Upper lobe of left lung (tissue), 6 donors: ENCODE measurements at regions not wholly inside any gene's neighbourhood (a gene's known extent, or its start where the extent isn't known, plus 50 kb on each side); places are given as distances from the start of the nearest gene placed in this dataset.

Experiments
- ATAC-seq, 2 donors: fragments of 200-7000 bp; cut with Tn5 transposase; one replicate each; pipeline ENCODE4 v1.9.1; 2022; ENCODE audit warnings: mild to moderate bottlenecking in 2 of 2, moderate library complexity in 2 of 2; ENCODE audit not compliant: low FRiP score in 2 of 2
- DNase-seq, 2 donors: peaks; one replicate each; pipeline ENCODE4 v3.0.0-alpha.2; 2019 to 2020
- H3K27ac ChIP-seq, 4 donors: fragments of 200-600 bp; sonication (generic); one replicate each; pipeline ENCODE4 v1.5.1; 2016 to 2019
- H3K27me3 ChIP-seq, 4 donors: fragments of 200-600 bp; sonication (generic); one replicate each; pipeline ENCODE4 v1.5.1; 2017 to 2019
- H3K36me3 ChIP-seq, 4 donors: fragments of 200-600 bp; sonication (generic); one replicate each; pipeline ENCODE4 v1.5.1; 2016 to 2019
- H3K4me1 ChIP-seq, 4 donors: fragments of 200-600 bp; sonication (generic); one replicate each; pipeline ENCODE4 v1.5.1; 2018 to 2019
- H3K4me3 ChIP-seq, 4 donors: fragments of 200-600 bp; sonication (generic); one replicate each; pipeline ENCODE4 v1.5.1; 2017 to 2019; ENCODE audit warnings: mild to moderate bottlenecking in 2 of 4, moderate library complexity in 1 of 4
- H3K9me3 ChIP-seq, 4 donors: fragments of 200-600 bp; sonication (generic); one replicate each; pipeline ENCODE4 v1.5.1; 2018 to 2019
- EP300 ChIP-seq, 4 donors: sonication (generic); formaldehyde crosslinking; IDR thresholded peaks; one replicate each; pipeline ENCODE4 v1.5.1; 2017; ENCODE audit warnings: antibody characterized with exemption in 4 of 4, control low read depth in 2 of 4
- POLR2A ChIP-seq, 4 donors: fragments of 450-650 bp; IDR thresholded peaks; one replicate each; pipeline ENCODE4 v1.5.1; 2016 to 2017; ENCODE audit warnings: antibody characterized with exemption in 4 of 4, mild to moderate bottlenecking in 2 of 4
- POLR2AphosphoS5 ChIP-seq, 2 donors: sonication (generic); formaldehyde crosslinking; IDR thresholded peaks; one replicate each; pipeline ENCODE4 v1.5.1; 2017; ENCODE audit warnings: antibody characterized with exemption in 2 of 2
- WGBS, 2 donors: methylation state at CpG; one replicate each; pipeline ENCODE4 v1.1.5; 2017 to 2018; 5-methylcytosine and 5-hydroxymethylcytosine counted together
- TF ChIP-seq, protein P1 (sequence below), 6 experiments: fragments of 450-650 bp in 4 of 6; fragments of 200-600 bp in 2 of 6; sonication (generic) in 2 of 6; IDR thresholded peaks; one replicate each; pipeline ENCODE4 v1.5.1; 2016 to 2019; ENCODE audit warnings: antibody characterized with exemption in 6 of 6
- donor health status: DM: no; HTN: no; CAD: no; lungs with moderate emphysema.
- donor health status: DM: no; HTN: yes; CAD: no; lungs with severe emphysema.

DNA sequence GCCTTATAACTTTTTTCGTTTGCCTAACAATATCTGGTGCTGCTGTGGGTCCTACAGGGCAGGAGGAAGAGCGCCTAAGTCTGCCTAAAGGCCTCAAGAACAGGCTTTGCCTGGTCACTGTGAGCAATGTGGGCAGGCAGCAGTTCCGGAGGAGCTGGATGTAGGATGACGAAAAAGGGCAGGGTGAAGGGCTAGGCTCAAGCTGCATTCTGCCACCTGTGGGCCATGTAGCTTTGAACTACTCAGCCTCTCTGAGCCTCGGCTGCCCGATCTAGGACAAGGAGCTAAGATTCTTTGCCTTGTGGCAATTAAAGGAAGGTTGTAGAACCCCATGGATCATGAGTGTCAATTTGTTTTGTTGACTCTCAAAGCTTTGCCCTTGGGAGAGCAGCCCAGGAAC is 57.1 kb upstream of the MAMLD1 start:
- Histone ChIP-seq H3K27ac (no peak overlapping the region), H3K4me1 (no peaks in the 10 kb centered on the region), H3K4me3 (no peak overlapping the region), H3K27me3 (no peaks in the 10 kb centered on the region), H3K36me3 (no peaks in the 10 kb centered on the region), H3K9me3 (no peaks in the 10 kb centered on the region)
- no peak for DNase-seq
- no peak for ATAC-seq
- TF ChIP-seq POLR2AphosphoS5 (IDR thresholded peaks at IDR 0.05) (no peak), POLR2A (IDR thresholded peaks at IDR 0.05) (no peak), EP300 (IDR thresholded peaks at IDR 0.05) (no peak)
- TF ChIP-seq, protein P1, sequence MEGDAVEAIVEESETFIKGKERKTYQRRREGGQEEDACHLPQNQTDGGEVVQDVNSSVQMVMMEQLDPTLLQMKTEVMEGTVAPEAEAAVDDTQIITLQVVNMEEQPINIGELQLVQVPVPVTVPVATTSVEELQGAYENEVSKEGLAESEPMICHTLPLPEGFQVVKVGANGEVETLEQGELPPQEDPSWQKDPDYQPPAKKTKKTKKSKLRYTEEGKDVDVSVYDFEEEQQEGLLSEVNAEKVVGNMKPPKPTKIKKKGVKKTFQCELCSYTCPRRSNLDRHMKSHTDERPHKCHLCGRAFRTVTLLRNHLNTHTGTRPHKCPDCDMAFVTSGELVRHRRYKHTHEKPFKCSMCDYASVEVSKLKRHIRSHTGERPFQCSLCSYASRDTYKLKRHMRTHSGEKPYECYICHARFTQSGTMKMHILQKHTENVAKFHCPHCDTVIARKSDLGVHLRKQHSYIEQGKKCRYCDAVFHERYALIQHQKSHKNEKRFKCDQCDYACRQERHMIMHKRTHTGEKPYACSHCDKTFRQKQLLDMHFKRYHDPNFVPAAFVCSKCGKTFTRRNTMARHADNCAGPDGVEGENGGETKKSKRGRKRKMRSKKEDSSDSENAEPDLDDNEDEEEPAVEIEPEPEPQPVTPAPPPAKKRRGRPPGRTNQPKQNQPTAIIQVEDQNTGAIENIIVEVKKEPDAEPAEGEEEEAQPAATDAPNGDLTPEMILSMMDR (IDR thresholded peaks at IDR 0.05): no peak
- WGBS, 2 donors: 86 to 88% methylated on average over 6 of the region's 6 CpGs

DNA sequence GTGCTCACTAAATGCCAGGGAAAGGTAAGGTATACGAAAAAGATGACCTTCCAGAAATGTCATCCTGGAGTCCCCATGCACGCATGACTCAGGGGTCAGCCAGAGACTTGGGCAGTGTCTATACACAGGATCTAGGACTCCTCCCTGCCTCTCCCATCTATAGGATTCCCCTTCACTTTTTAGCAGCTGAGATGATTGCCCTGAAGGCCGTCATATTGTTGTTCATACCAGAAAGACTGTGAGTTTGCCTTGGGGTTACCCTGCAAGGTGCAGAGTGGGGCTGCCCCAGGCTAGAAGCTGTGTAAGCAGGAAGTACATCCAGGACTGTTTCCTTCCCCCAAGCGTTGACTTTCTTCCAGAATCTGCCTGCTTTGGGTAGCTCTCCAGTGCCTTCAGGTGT is 55.1 kb upstream of the MAMLD1 start:
- WGBS, 2 donors: 59 to 63% methylated on average over 1 to 4 of the region's 4 CpGs
- TF ChIP-seq, protein P1 (IDR thresholded peaks at IDR 0.05): no peak
- no peak for TF ChIP-seq POLR2A (IDR thresholded peaks at IDR 0.05)
- TF ChIP-seq POLR2AphosphoS5 (IDR thresholded peaks at IDR 0.05): no peak
- TF ChIP-seq EP300 (IDR thresholded peaks at IDR 0.05): no peak
- Histone ChIP-seq H3K4me1 (no peaks in the 10 kb centered on the region), H3K27me3 (no peaks in the 10 kb centered on the region), H3K36me3 (no peaks in the 10 kb centered on the region), H3K9me3 (no peaks in the 10 kb centered on the region), H3K27ac (no peak overlapping the region), H3K4me3 (no peak overlapping the region)
- ATAC-seq (no peak), DNase-seq (no peak)

DNA sequence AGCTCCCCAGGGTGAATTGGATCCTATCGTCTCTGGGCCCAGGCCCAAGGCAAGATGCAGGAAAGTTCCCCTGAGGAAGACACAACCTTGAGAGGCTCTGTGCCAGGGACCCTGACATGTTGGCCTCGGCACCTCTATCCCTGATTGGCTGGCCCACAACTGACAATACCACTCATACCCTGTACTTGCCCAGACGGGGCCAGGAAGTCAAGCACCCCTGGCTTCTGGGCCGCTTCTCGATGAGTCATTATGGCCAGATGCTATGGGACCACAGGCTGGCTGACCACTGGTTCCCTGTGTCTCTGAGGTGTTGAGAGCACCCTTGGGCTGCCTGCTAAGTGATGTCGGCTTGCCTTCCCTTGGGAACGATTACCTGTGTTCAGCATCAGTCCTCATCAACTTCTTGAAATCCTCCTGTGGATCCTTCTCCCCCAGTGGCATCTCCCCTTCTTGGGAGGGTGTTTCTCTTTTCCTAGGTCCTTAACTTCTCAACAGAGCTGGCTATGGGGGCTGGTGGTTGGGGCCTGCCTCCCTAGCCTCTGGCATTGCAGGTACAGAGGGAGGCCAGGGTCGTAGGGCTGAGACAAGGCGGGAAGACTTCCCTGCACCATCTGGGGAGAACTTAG is 54.5 kb upstream of the MAMLD1 start:
- DNase-seq: no peak

DNA sequence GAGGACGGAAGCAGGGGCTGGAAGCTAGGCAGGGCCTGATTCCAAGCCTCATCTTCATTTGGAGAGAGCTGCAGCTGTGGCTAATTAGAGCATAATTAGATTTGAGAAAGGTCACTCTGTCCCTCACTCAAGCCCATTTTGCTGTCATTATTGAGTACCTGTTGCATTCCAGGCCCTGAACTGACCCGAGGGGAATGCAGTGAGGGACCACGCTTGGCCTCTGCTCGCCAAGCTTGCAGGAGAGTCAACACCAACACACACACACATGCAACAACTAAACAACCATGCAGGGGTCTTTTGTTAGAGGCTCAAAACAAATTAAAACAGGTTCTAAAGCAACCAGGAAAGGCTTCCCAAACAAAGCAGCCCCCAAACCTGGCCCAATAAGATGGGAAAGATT is 52.7 kb upstream of the MAMLD1 start:
- no peak for DNase-seq
- 89 to 100% methylated on average over 4 of the region's 4 CpGs for WGBS, 2 donors
- ATAC-seq: no peak
- H3K4me1 ChIP-seq: no peaks in the 10 kb centered on the region
- TF ChIP-seq POLR2AphosphoS5 (IDR thresholded peaks at IDR 0.05): no peak
- no peak for TF ChIP-seq EP300 (IDR thresholded peaks at IDR 0.05)
- TF ChIP-seq, protein P1 (IDR thresholded peaks at IDR 0.05): no peak
- TF ChIP-seq POLR2A (IDR thresholded peaks at IDR 0.05): no peak
- H3K9me3 ChIP-seq: no peaks in the 10 kb centered on the region
- no peak overlapping the region for H3K4me3 ChIP-seq
- H3K27ac ChIP-seq: no peak overlapping the region
- H3K27me3 ChIP-seq: no peaks in the 10 kb centered on the region
- no peaks in the 10 kb centered on the region for H3K36me3 ChIP-seq

More for the DNA sequence above, 54.5 kb upstream of the MAMLD1 start:
- H3K27me3 ChIP-seq: no peaks in the 10 kb centered on the region
- no peak overlapping the region for H3K4me3 ChIP-seq
- no peaks in the 10 kb centered on the region for H3K9me3 ChIP-seq
- TF ChIP-seq, protein P1 (IDR thresholded peaks at IDR 0.05): no peak
- no peak for TF ChIP-seq POLR2A (IDR thresholded peaks at IDR 0.05)
- TF ChIP-seq EP300 (IDR thresholded peaks at IDR 0.05): no peak
- TF ChIP-seq POLR2AphosphoS5 (IDR thresholded peaks at IDR 0.05): no peak
- no peaks in the 10 kb centered on the region for H3K4me1 ChIP-seq
- H3K27ac ChIP-seq: no peak overlapping the region
- ATAC-seq: no peak
- no peaks in the 10 kb centered on the region for H3K36me3 ChIP-seq
- WGBS, 2 donors: 83 to 97% methylated on average over 4 to 8 of the region's 9 CpGs

DNA sequence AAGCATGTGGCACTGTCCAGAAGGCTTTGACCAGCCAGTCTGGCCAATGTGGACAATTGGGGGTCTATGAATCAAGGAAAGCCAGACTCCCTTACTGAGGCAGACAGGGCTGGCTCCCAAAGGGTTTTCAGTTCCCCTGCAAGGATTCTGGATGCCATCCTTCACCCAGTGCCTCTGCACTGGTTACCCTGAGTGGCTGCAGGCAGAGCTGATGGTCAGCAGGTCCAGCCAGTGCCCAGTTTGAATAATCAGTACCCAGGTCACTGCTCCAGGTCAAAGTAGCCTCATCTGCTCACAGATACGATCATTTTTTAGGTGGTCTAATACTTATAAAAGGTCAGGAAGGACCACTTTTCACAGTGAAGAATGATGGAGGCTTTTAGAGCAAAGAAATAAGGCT is 52.2 kb upstream of the MAMLD1 start:
- H3K27ac ChIP-seq: no peak overlapping the region
- H3K4me1 ChIP-seq: no peaks in the 10 kb centered on the region
- ATAC-seq (no peak), DNase-seq (no peak)
- H3K36me3 ChIP-seq: no peaks in the 10 kb centered on the region
- 80 to 89% methylated on average over 1 of the region's 1 CpG for WGBS, 2 donors
- H3K9me3 ChIP-seq: no peaks in the 10 kb centered on the region
- TF ChIP-seq EP300 (IDR thresholded peaks at IDR 0.05) (no peak), POLR2A (IDR thresholded peaks at IDR 0.05) (no peak), POLR2AphosphoS5 (IDR thresholded peaks at IDR 0.05) (no peak)
- TF ChIP-seq, protein P1 (IDR thresholded peaks at IDR 0.05): no peak
- no peaks in the 10 kb centered on the region for H3K27me3 ChIP-seq
- no peak overlapping the region for H3K4me3 ChIP-seq
